ENCODE measurements at regions not wholly inside any gene's neighbourhood (a gene's known extent, or its start where the extent isn't known, plus 50 kb on each side); places are given as distances from the start of the nearest gene placed in this dataset.
"Not testable (repeated sequence)": the region's sequence is repeated elsewhere in the genome, so short reads cannot be mapped to it uniquely, and the experiment has no call there.

GRCh38 chr16:31975826-31976419, 102.3 kb downstream of the ZNF267 start:
- not testable (repeated sequence) for DNase-seq

GRCh38 chr16:31978463-31978862, 104.9 kb downstream of the ZNF267 start:
- DNase-seq, result not testable (repeated sequence)

GRCh38 chr16:31981739-31982138, 108.1 kb downstream of the ZNF267 start:
- DNase-seq, result not testable (repeated sequence)

GRCh38 chr16:31982986-31983385, 109.4 kb downstream of the ZNF267 start:
- not testable (repeated sequence) for DNase-seq

DNA sequence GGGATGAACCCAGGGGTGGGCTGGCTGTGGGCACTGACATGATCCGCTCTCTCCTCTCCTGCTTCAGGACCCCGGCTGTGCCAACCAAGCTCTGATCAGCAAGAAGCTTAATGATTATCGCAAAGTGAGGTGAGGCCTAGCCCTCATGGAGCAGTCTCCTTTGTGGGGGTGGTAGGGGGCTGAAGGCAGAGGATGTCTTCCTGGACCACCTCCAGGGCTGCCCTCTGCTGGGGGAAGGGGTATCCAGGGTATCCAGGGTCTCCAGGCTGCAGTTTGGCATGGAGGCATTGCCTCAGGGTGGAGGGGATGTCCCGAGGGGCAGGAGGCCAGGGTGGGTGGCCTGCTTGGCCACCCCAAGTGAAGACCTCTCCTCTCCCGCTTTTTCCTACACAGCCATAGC, 110.1 kb downstream of the ZNF267 start:
- DNase-seq, result not testable (repeated sequence)

GRCh38 chr16:31986895-31987294, 113.3 kb downstream of the ZNF267 start:
- DNase-seq, result not testable (repeated sequence)

- DNase-seq, result not testable (repeated sequence)
Observed at GRCh38 chr16:31988595-31989581, 115.3 kb downstream of the ZNF267 start.

GRCh38 chr16:31990261-31990660, 116.7 kb downstream of the ZNF267 start:
- not testable (repeated sequence) for DNase-seq

DNA sequence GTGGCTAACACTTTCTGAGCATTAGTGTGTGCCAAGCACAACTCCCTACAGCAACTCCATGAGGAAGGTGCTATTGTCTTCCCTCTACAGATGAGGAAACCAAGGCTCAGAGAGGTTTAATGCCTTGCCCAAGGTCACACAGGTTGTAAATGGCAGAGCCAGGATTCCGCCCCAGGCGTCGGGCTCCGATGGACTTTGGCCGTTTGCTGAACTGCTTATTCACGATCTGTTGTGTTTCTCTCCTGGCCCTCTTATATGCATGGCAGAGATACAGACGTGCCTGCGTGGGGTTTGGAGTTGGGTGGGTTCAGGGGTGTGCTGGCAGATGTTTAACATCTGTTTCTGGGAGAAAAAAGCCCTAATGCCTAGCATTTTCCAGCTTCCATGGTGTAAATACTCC, 117.4 kb downstream of the ZNF267 start:
- not testable (repeated sequence) for DNase-seq

- DNase-seq, result not testable (repeated sequence)
Observed at GRCh38 chr16:31996325-31996724, 122.7 kb downstream of the ZNF267 start.

DNA sequence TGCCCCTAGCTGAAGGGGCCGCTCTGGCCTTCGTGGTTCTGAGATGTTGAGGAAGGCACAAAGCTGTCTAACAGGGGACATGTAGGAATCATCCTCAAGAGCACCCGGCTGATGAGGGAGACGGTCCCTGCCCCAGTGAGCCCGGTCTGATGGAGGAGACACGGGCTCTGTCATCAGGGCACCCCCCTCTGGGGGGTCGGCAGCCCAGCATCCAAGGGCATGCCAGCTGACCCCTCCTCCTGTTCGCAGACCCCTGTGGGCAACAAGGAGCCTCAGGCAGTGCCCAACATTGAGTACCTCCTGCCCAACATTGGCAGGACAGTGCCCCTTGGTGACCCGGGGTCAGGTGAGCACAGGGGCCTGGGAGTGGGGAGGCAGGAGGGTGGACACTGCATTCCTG, 128.9 kb downstream of the ZNF267 start:
- DNase-seq, result not testable (repeated sequence)

GRCh38 chr16:32003819-32004218, 130.2 kb downstream of the ZNF267 start:
- DNase-seq, result not testable (repeated sequence)

GRCh38 chr16:32038783-32039496, 165.3 kb downstream of the ZNF267 start:
- DNase-seq, result not testable (repeated sequence)

- DNase-seq, result not testable (repeated sequence)
Observed at GRCh38 chr16:32039919-32040318, 166.3 kb downstream of the ZNF267 start.

GRCh38 chr16:32066016-32066651, 187.0 kb upstream of the TP53TG3D start:
- peak; percentile 30 for DNase-seq

DNA sequence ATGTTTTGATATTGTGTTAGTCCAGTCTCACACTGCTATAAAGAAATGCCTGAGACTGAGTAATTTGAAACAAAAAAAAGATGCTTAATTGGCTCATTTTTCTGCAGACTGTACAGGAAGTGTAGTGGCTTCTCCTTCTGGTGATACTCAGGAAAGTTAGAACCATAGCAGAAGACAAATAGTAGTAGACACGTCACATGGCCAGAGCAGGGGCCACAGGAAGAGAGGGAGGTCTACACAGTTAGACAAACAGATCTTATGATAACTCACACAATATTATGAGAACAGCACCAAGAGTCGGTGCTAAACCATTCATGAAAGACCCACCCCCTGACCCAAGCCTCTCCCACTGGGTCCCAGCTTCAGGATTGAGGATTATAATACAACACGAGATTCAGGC, 181.5 kb upstream of the TP53TG3D start:
- DNase-seq, result not testable (repeated sequence)

- DNase-seq, result not testable (repeated sequence)
Observed at GRCh38 chr16:32083891-32084290, 169.2 kb upstream of the TP53TG3D start.

- DNase-seq, result peak; percentile 2
Observed at GRCh38 chr16:32084656-32085401, 168.3 kb upstream of the TP53TG3D start.

GRCh38 chr16:32085438-32086141, 167.5 kb upstream of the TP53TG3D start:
- peak; percentile 13 for DNase-seq

- DNase-seq, result peak; percentile 5
Observed at GRCh38 chr16:32115562-32115961, 137.5 kb upstream of the TP53TG3D start.

GRCh38 chr16:32116080-32116479, 137.0 kb upstream of the TP53TG3D start:
- peak; percentile 3 for DNase-seq

All from CD4-positive, alpha-beta T cell treated with Interleukin-17A for 4 hours (primary cell).